ENCODE measurements at regions not wholly inside any gene's neighbourhood (a gene's known extent, or its start where the extent isn't known, plus 50 kb on each side); places are given as distances from the start of the nearest gene placed in this dataset.

DNA sequence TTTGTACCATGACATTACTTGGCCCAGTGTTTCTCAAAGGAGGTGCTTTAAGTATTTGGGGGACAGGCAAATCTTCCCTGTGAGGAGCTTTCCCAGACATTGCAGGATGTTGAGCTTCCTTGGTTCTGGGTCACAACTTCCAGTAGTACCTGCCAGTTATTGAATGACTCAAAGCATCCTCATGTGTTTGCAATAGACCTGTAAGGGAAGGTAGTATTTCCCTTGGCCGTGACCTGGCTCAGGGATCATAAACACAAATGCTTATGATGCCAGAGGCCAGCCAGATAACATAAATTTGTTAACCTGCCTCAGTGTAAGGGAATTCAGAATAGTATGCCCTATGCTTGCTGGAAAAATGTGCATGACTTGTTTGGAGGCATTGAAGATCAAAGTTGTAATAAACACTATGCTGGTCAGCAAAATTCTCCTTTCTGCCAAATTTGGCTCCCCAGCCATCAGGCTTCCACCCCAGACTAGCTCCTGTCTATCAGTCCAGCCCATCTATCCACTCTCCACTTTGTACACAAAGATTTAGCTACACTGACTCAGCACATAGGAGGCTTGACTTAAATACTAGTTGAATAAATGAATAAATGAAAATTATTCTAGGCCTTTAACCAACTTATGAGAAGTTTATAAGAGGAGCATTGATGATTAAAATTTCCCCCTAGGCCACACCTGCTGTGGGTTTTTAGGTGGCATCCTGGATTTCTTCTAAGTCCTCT is 102.0 kb upstream of the EFEMP1 start:
- TF ChIP-seq, protein P1, sequence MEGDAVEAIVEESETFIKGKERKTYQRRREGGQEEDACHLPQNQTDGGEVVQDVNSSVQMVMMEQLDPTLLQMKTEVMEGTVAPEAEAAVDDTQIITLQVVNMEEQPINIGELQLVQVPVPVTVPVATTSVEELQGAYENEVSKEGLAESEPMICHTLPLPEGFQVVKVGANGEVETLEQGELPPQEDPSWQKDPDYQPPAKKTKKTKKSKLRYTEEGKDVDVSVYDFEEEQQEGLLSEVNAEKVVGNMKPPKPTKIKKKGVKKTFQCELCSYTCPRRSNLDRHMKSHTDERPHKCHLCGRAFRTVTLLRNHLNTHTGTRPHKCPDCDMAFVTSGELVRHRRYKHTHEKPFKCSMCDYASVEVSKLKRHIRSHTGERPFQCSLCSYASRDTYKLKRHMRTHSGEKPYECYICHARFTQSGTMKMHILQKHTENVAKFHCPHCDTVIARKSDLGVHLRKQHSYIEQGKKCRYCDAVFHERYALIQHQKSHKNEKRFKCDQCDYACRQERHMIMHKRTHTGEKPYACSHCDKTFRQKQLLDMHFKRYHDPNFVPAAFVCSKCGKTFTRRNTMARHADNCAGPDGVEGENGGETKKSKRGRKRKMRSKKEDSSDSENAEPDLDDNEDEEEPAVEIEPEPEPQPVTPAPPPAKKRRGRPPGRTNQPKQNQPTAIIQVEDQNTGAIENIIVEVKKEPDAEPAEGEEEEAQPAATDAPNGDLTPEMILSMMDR (conservative IDR thresholded peaks at IDR 0.05; ENCODE audit: low read length): no peak
- TF ChIP-seq EZH2phosphoT487 (IDR thresholded peaks at IDR 0.05; ENCODE audit: borderline replicate concordance): no peak
